HG03280 (cell line): ENCODE measurements at regions not wholly inside any gene's neighbourhood (a gene's known extent, or its start where the extent isn't known, plus 50 kb on each side); places are given as distances from the start of the nearest gene placed in this dataset.
"Not testable (repeated sequence)": the region's sequence is repeated elsewhere in the genome, so short reads cannot be mapped to it uniquely, and the experiment has no call there.

Source experiments
- ATAC-seq: cut with Tn5 transposase; IDR thresholded peaks from one replicate; pipeline ENCODE4 v1.9.1; 2021; ENCODE audit warnings: mild to moderate bottlenecking, moderate library complexity; ENCODE audit not compliant: unreplicated experiment

GRCh38 chr5:157963244-157963643 is 104.3 kb upstream of the CLINT1 start:
- ATAC-seq, result no peak

- not testable (repeated sequence) for ATAC-seq
Measured at GRCh38 chr5:157962686-157963085, 103.7 kb upstream of the CLINT1 start.

- ATAC-seq, result no peak
Measured at GRCh38 chr5:157961896-157962590, 103.1 kb upstream of the CLINT1 start.

GRCh38 chr5:157961176-157961575 is 102.2 kb upstream of the CLINT1 start:
- ATAC-seq, result no peak

- no peak for ATAC-seq
Measured at GRCh38 chr5:157959370-157959769, 100.4 kb upstream of the CLINT1 start.

- no peak for ATAC-seq
Measured at GRCh38 chr5:157956271-157956885, 97.4 kb upstream of the CLINT1 start.

GRCh38 chr5:157955541-157956172 is 96.7 kb upstream of the CLINT1 start:
- ATAC-seq, result no peak

- no peak for ATAC-seq
Measured at GRCh38 chr5:157952374-157952685, 93.4 kb upstream of the CLINT1 start.

GRCh38 chr5:157951673-157952373 is 92.9 kb upstream of the CLINT1 start:
- no peak for ATAC-seq

GRCh38 chr5:157949520-157949919 is 90.6 kb upstream of the CLINT1 start:
- ATAC-seq, result no peak

- ATAC-seq, result peak; percentile 95
Measured at GRCh38 chr5:157948738-157949410, 89.9 kb upstream of the CLINT1 start.

- no peak for ATAC-seq
Measured at GRCh38 chr5:157947156-157947555, 88.2 kb upstream of the CLINT1 start.

- ATAC-seq, result not testable (repeated sequence)
Measured at GRCh38 chr5:157945822-157946221, 86.9 kb upstream of the CLINT1 start.

- no peak for ATAC-seq
Measured at GRCh38 chr5:157944938-157945337, 86.0 kb upstream of the CLINT1 start.

GRCh38 chr5:157944077-157944633 is 85.2 kb upstream of the CLINT1 start:
- ATAC-seq, result no peak

- no peak for ATAC-seq
Measured at GRCh38 chr5:157942595-157942994, 83.7 kb upstream of the CLINT1 start.

GRCh38 chr5:157941616-157942015 is 82.7 kb upstream of the CLINT1 start:
- ATAC-seq, result no peak

- not testable (repeated sequence) for ATAC-seq
Measured at GRCh38 chr5:157938101-157938500, 79.2 kb upstream of the CLINT1 start.

- ATAC-seq, result not testable (repeated sequence)
Measured at GRCh38 chr5:157936776-157937501, 78.0 kb upstream of the CLINT1 start.

- no peak for ATAC-seq
Measured at GRCh38 chr5:157934600-157934999, 75.7 kb upstream of the CLINT1 start.
